Mammary epithelial cell (primary cell): ENCODE measurements at regions not wholly inside any gene's neighbourhood (a gene's known extent, or its start where the extent isn't known, plus 50 kb on each side); places are given as distances from the start of the nearest gene placed in this dataset.

Experiments used
- CTCF ChIP-seq, 2 donors: IDR thresholded peaks in 1 of 2; conservative IDR thresholded peaks in 1 of 2; 2 replicates each; pipeline ENCODE4 v1.5.1; 2011 to 2012; ENCODE audit warnings: inconsistent platforms in 2 of 2, low read length in 2 of 2, mild to moderate bottlenecking in 2 of 2, control low read depth in 1 of 2, low read depth in 1 of 2; ENCODE audit not compliant: insufficient read depth in 1 of 2; ENCODE audit errors: extremely low read depth in 1 of 2
- EZH2 ChIP-seq: IDR thresholded peaks from 2 replicates; pipeline ENCODE4 v1.6.1; 2012; ENCODE audit warnings: low read length, inconsistent platforms, borderline replicate concordance

DNA sequence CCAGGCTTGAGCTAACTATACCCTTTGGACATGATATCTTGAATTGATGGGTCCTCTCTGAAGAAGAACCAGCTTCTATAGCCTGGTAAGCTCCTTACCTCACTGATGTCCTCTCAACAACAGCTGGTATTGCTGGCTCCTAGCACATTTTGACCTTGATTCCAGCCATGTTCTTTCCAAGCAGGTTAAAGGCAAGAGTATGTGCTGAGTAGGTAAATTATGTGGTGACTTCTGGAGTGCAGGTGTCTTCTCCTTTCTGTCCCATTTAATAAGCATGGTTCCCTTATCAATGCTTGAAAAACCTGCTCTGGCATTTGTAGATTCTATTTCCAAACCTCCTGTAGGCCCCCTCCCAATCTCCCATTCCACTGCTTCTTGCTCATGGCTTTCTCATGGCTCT is 300.1 kb downstream of the UTP18 start:
- TF ChIP-seq EZH2 (no peak), CTCF (conservative IDR thresholded peaks at IDR 0.05 in 1 of 2, IDR thresholded peaks at IDR 0.05 in 1 of 2; ENCODE audit: extremely low read depth in 1 of 2, insufficient read depth in 1 of 2, low read depth in 1 of 2, low read length in 2 of 2) (no peak)
